H1 (cell line): ENCODE measurements at regions not wholly inside any gene's neighbourhood (a gene's known extent, or its start where the extent isn't known, plus 50 kb on each side); places are given as distances from the start of the nearest gene placed in this dataset.

Source experiments
- CTCF ChIA-PET: fragments of 300-600 bp; sonication (Branson Sonifier 250); formaldehyde crosslinking; loops from one replicate; lab custom pipeline; 2021; ENCODE audit not compliant: partially characterized antibody; lab: Charles Lee
- POLR2A ChIA-PET: fragments of 300-600 bp; sonication (Branson Sonifier 250); formaldehyde crosslinking; loops from one replicate; lab custom pipeline; 2021; ENCODE audit warnings: inconsistent platforms; ENCODE audit not compliant: partially characterized antibody; lab: Charles Lee
- DNase-seq, 2 experiments: peaks; one replicate each; pipeline versions ENCODE4 v3.0.0 to v3.0.0-alpha.2; 2010 to 2022; ENCODE audit warnings: low spot score in 2 of 2, low read depth in 1 of 2, mixed read lengths in 1 of 2
- FAIRE-seq: peaks from 2 replicates; lab custom pipeline; 2011; peaks lifted over from hg19 to GRCh38; lab: Jason Lieb, UNC
- H2AFZ ChIP-seq: 2 replicates; pipeline ENCODE4 v1.8.1; 2012; ENCODE audit warnings: low read length, inconsistent platforms
- H2AK5ac ChIP-seq: 2 replicates; pipeline ENCODE4 v1.6.1; 2013; ENCODE audit warnings: low read depth, low read length
- H2BK120ac ChIP-seq: replicated peaks from 2 replicates; pipeline ENCODE3; 2013; ENCODE audit warnings: low read depth, low read length, inconsistent platforms
- H2BK12ac ChIP-seq: 2 replicates; pipeline ENCODE4 v1.6.1; 2013; ENCODE audit warnings: low read depth, low read length
- H2BK15ac ChIP-seq: 2 replicates; pipeline ENCODE4 v1.6.1; 2013; ENCODE audit warnings: low read length
- H2BK20ac ChIP-seq: 2 replicates; pipeline ENCODE4 v1.6.1; 2013; ENCODE audit warnings: low read length
- H2BK5ac ChIP-seq: 2 replicates; pipeline ENCODE4 v1.6.1; 2013; ENCODE audit warnings: low read depth, low read length
- H3K14ac ChIP-seq: 2 replicates; pipeline ENCODE4 v1.6.1; 2013; ENCODE audit warnings: inconsistent platforms; ENCODE audit not compliant: insufficient read length
- H3K18ac ChIP-seq: 2 replicates; pipeline ENCODE4 v1.6.1; 2013; ENCODE audit warnings: low read length; ENCODE audit errors: extremely low read depth
- H3K23ac ChIP-seq: 2 replicates; pipeline ENCODE4 v1.6.1; 2013; ENCODE audit warnings: inconsistent platforms; ENCODE audit not compliant: insufficient read length
- H3K23me2 ChIP-seq: 2 replicates; pipeline ENCODE4 v1.6.1; 2013; ENCODE audit warnings: low read depth, low read length
- H3K27ac ChIP-seq: 2 replicates; pipeline ENCODE4 v1.6.1; 2011; ENCODE audit warnings: low read depth, low read length, inconsistent platforms
- H3K27me3 ChIP-seq, 4 experiments: replicated peaks in 1 of 4; 1 replicate in 1 of 4; 2 replicates in 3 of 4; pipeline versions ENCODE4 v1.6.1 to v1.8.1; 2011 to 2013; ENCODE audit warnings: low read length in 3 of 4, mild to moderate bottlenecking in 3 of 4, inconsistent platforms in 2 of 4, mixed read lengths in 2 of 4, moderate library complexity in 1 of 4; ENCODE audit not compliant: control insufficient read depth in 3 of 4, insufficient read depth in 3 of 4; ENCODE audit errors: extremely low read depth in 1 of 4
- H3K36me3 ChIP-seq, 4 experiments: 2 replicates each; pipeline versions ENCODE4 v1.6.1 to v1.8.1; 2011 to 2013; ENCODE audit warnings: mild to moderate bottlenecking in 4 of 4, low read length in 3 of 4, moderate library complexity in 2 of 4, control low read depth in 1 of 4, inconsistent platforms in 1 of 4; ENCODE audit not compliant: insufficient read depth in 4 of 4, control insufficient read depth in 2 of 4
- H3K4ac ChIP-seq: replicated peaks from 2 replicates; pipeline ENCODE3; 2013; ENCODE audit warnings: low read length, low read depth, mixed read lengths, inconsistent platforms; ENCODE audit not compliant: insufficient read length
- H3K4me1 ChIP-seq, 4 experiments: replicated peaks in 1 of 4; 1 replicate in 1 of 4; 2 replicates in 3 of 4; pipeline versions ENCODE4 v1.6.1 to v1.8.1; 2011 to 2013; ENCODE audit warnings: low read length in 3 of 4, inconsistent platforms in 2 of 4, mixed read lengths in 1 of 4; ENCODE audit not compliant: insufficient read depth in 4 of 4, control insufficient read depth in 3 of 4
- H3K4me2 ChIP-seq, 2 experiments: 2 replicates each; pipeline versions ENCODE4 v1.6.1 to v1.8.1; 2011 to 2013; ENCODE audit warnings: low read depth in 2 of 2, low read length in 2 of 2, control low read depth in 1 of 2, inconsistent platforms in 1 of 2, mild to moderate bottlenecking in 1 of 2; ENCODE audit not compliant: insufficient read depth in 1 of 2
- H3K4me3 ChIP-seq, 4 experiments: fragments of 200-600, 300-600 bp in 1 of 4; sonication (generic), shearing (Covaris generic), sonication (Bioruptor Twin) in 1 of 4; 2 replicates each; pipeline versions ENCODE4 v1.5.1 to v1.8.1; 2011 to 2016; ENCODE audit warnings: low read length in 4 of 4, low read depth in 3 of 4, control low read depth in 2 of 4, inconsistent platforms in 2 of 4, mild to moderate bottlenecking in 2 of 4, mixed read lengths in 1 of 4, moderate library complexity in 1 of 4; ENCODE audit not compliant: insufficient read depth in 2 of 4; ENCODE audit errors: extremely low read depth in 1 of 4
- H3K56ac ChIP-seq: replicated peaks from 2 replicates; pipeline ENCODE3; 2013; ENCODE audit warnings: low read depth, mild to moderate bottlenecking, mixed read lengths, low read length, inconsistent platforms; ENCODE audit not compliant: insufficient read length
- H3K79me1 ChIP-seq: 2 replicates; pipeline ENCODE4 v1.6.1; 2013; ENCODE audit warnings: low read depth, low read length, control low read depth
- H3K79me2 ChIP-seq, 2 experiments: 2 replicates each; pipeline versions ENCODE4 v1.6.1 to v1.8.1; 2012 to 2013; ENCODE audit warnings: low read length in 2 of 2, mild to moderate bottlenecking in 2 of 2, inconsistent platforms in 1 of 2; ENCODE audit not compliant: insufficient read depth in 2 of 2, control insufficient read depth in 1 of 2
- H3K9ac ChIP-seq, 4 experiments: replicated peaks in 1 of 4; 1 replicate in 1 of 4; 2 replicates in 3 of 4; pipeline versions ENCODE4 v1.6.1 to v1.8.1; 2011 to 2013; ENCODE audit warnings: low read depth in 3 of 4, low read length in 3 of 4, control low read depth in 2 of 4, mild to moderate bottlenecking in 2 of 4, moderate library complexity in 2 of 4, inconsistent platforms in 1 of 4; ENCODE audit errors: extremely low read depth in 1 of 4
- H3K9me3 ChIP-seq, 2 experiments: 2 replicates each; pipeline versions ENCODE4 v1.6.1 to v1.8.1; 2012 to 2013; ENCODE audit warnings: mild to moderate bottlenecking in 2 of 2, moderate library complexity in 2 of 2, control low read depth in 1 of 2, inconsistent platforms in 1 of 2, low read depth in 1 of 2, low read length in 1 of 2, mixed read lengths in 1 of 2; ENCODE audit not compliant: insufficient read depth in 2 of 2
- H4K20me1 ChIP-seq, 2 experiments: replicated peaks in 1 of 2; 2 replicates each; pipeline versions ENCODE3 to v1.8.1; 2011 to 2013; ENCODE audit warnings: inconsistent platforms in 2 of 2, low read length in 2 of 2, mild to moderate bottlenecking in 1 of 2; ENCODE audit not compliant: insufficient read depth in 2 of 2, control insufficient read depth in 1 of 2
- H4K5ac ChIP-seq: 2 replicates; pipeline ENCODE4 v1.6.1; 2013; ENCODE audit warnings: low read length, low read depth, mixed read lengths, inconsistent platforms; ENCODE audit not compliant: insufficient read length
- H4K8ac ChIP-seq: 2 replicates; pipeline ENCODE4 v1.8.0; 2013; ENCODE audit warnings: mild to moderate bottlenecking, moderate library complexity, low read length, inconsistent platforms; ENCODE audit not compliant: insufficient read depth; ENCODE audit errors: extremely low read depth
- H4K91ac ChIP-seq: replicated peaks from 2 replicates; pipeline ENCODE3; 2013; ENCODE audit warnings: low read length, mixed read lengths, inconsistent platforms; ENCODE audit not compliant: insufficient read length
- MAFK ChIP-seq: IDR thresholded peaks from 2 replicates; pipeline ENCODE4 v1.6.1; 2012; ENCODE audit warnings: low read depth, mild to moderate bottlenecking, improper control_type of control experiment, low read length
- WGBS, 2 experiments: shearing (Covaris generic) in 1 of 2; methylation state at CpG; one replicate each; pipeline versions ENCODE4 v1.1.6 to v1.1.7; 2013 to 2015; ENCODE audit warnings: low lambda C conversion rate in 2 of 2, mixed read lengths in 2 of 2, inconsistent platforms in 1 of 2, low coverage in 1 of 2, missing lambda C conversion rate in 1 of 2; ENCODE audit not compliant: insufficient replicate concordance in 2 of 2, insufficient coverage in 1 of 2, insufficient read length in 1 of 2; ENCODE audit errors: extremely low coverage in 1 of 2, missing lambda C conversion rate in 1 of 2; 5-methylcytosine and 5-hydroxymethylcytosine counted together

- Histone ChIP-seq H3K36me3 (peaks cover 0 to 6% (median 0%) of the 10 kb centered on the region in 4 experiments; a peak in 1 of 8 replicates), H3K56ac (no peak overlapping the region), H4K8ac (no peak overlapping the region), H4K20me1 (no peaks in the 10 kb centered on the region), H3K4me3 (no peak overlapping the region), H4K5ac (no peak overlapping the region), H3K4ac (no peak overlapping the region), H3K4me1 (no peaks in the 10 kb centered on the region), H2BK20ac (no peak overlapping the region), H2AK5ac (no peak overlapping the region), H3K79me1 (no peaks in the 10 kb centered on the region), H2BK12ac (no peak overlapping the region), H2BK120ac (no peak overlapping the region), H3K9me3 (peaks cover 15 to 17% of the 10 kb centered on the region in 2 experiments), H3K18ac (no peak overlapping the region), H3K14ac (no peak overlapping the region), H2AFZ (no peak overlapping the region), H3K4me2 (no peak overlapping the region), H2BK15ac (no peak overlapping the region), H3K79me2 (no peaks in the 10 kb centered on the region), H3K23me2 (no peaks in the 10 kb centered on the region), H3K27me3 (no peaks in the 10 kb centered on the region), H3K9ac (no peak overlapping the region), H2BK5ac (no peak overlapping the region), H3K23ac (no peak overlapping the region), H3K27ac (no peak overlapping the region), H4K91ac (no peak overlapping the region)
- 98% methylated on average over 12 of the region's 29 CpGs; no CpG with 5 or more reads in 1 of the 2 experiments for WGBS, 2 experiments
- DNase-seq (no peak), FAIRE-seq (no peak)
- POLR2A ChIA-PET: no interaction called here
- CTCF ChIA-PET: interaction anchor here (0.6 kb wide), 2 partner anchors 67 to 1618 kb away, joined by 3 read pairs; no protein-coding TSS in a partner anchor
- TF ChIP-seq MAFK: no peak
Observed at GRCh38 chr4:18630218-18631110, 608.9 kb upstream of the LCORL start.
